ENCODE measurements at regions not wholly inside any gene's neighbourhood (a gene's known extent, or its start where the extent isn't known, plus 50 kb on each side); places are given as distances from the start of the nearest gene placed in this dataset.

- intact Hi-C loops (cut with micrococcal nuclease) (no loop called here), dilution Hi-C loops (cut with HindIII; ENCODE audit: low sequenced_read_pairs, unreplicated experiment) (no loop called here), in situ Hi-C loops (cut with MboI; ENCODE audit: low sequenced_read_pairs) (no loop called here)
- no peak overlapping the region for H3K4me2 ChIP-seq (ENCODE audit: low read depth, low read length)
- H4K91ac ChIP-seq (ENCODE audit: insufficient read depth, low read depth, low read length): no peak overlapping the region
- H4K20me1 ChIP-seq (ENCODE audit: insufficient read depth, low read length): no peaks in the 10 kb centered on the region
- H2AK9ac ChIP-seq (replicated peaks; ENCODE audit: low read depth, low read length, poor library complexity): no peak overlapping the region
- H3K18ac ChIP-seq (ENCODE audit: low read depth, low read length): no peak overlapping the region
- H3K36me3 ChIP-seq (ENCODE audit: control insufficient read depth, insufficient read depth, low read length): no peaks in the 10 kb centered on the region
- no peaks in the 10 kb centered on the region for H3K9me1 ChIP-seq (ENCODE audit: insufficient read depth, low read length)
- BruUV-seq (replicated peaks): no TSS peak
- H3K4ac ChIP-seq (ENCODE audit: low read depth, low read length): no peak overlapping the region
- H3K56ac ChIP-seq (ENCODE audit: extremely low read depth, insufficient read depth, low read length): no peak overlapping the region
- H4K5ac ChIP-seq (ENCODE audit: low read depth, low read length): no peak overlapping the region
- DNase-seq: no peak
- no peaks in the 10 kb centered on the region for H3K79me1 ChIP-seq (ENCODE audit: low read depth in 1 of 2, low read length in 2 of 2)
- no CpG with 5 or more reads among the region's 1 CpG for WGBS, 2 experiments (ENCODE audit: extremely low coverage in 2 of 2, insufficient read length in 1 of 2)
- no peak overlapping the region for H2BK15ac ChIP-seq (ENCODE audit: low read depth, low read length)
- H3K4me1 ChIP-seq (ENCODE audit: control insufficient read depth, insufficient read depth, low read length): no peaks in the 10 kb centered on the region
- H3K14ac ChIP-seq (replicated peaks; ENCODE audit: low read depth, low read length): no peak overlapping the region
- no peak overlapping the region for H2BK5ac ChIP-seq (ENCODE audit: low read depth, low read length, poor library complexity, severe bottlenecking)
- no peak overlapping the region for H3K27ac ChIP-seq (ENCODE audit: insufficient read depth, low read length)
- POLR2A ChIA-PET (ENCODE audit: unreplicated experiment): no interaction called here
- no peak overlapping the region for H3K4me3 ChIP-seq (ENCODE audit: insufficient read depth, low read depth, low read length)
- no peak overlapping the region for H4K8ac ChIP-seq (ENCODE audit: low read depth in 2 of 2, low read length in 2 of 2)
- no peaks in the 10 kb centered on the region for H3K9me3 ChIP-seq (ENCODE audit: control insufficient read depth, insufficient read depth, low read length)
- no peak overlapping the region for H2BK120ac ChIP-seq (ENCODE audit: low read depth, low read length)
- CTCF ChIA-PET: interaction anchor here (0.9 kb wide), 1 partner anchor 17 kb away, joined by 3 read pairs; no protein-coding TSS in a partner anchor
- TF ChIP-seq RCOR1 (IDR thresholded peaks at IDR 0.05; ENCODE audit: insufficient replicate concordance, low read length) (no peak), CTCF (conservative IDR thresholded peaks at IDR 0.05; ENCODE audit: low read depth, low read length) (no peak), SMC3 (IDR thresholded peaks at IDR 0.05; ENCODE audit: low read depth, low read length) (no peak), RAD21 (IDR thresholded peaks at IDR 0.05; ENCODE audit: low read length) (no peak), MXI1 (IDR thresholded peaks at IDR 0.05; ENCODE audit: borderline replicate concordance, low read depth, low read length) (no peak)
- no peak for ATAC-seq (ENCODE audit: low read depth)
- no peak overlapping the region for H3K9ac ChIP-seq (ENCODE audit: low read depth, low read length)
- no peak overlapping the region for H2AFZ ChIP-seq (replicated peaks; ENCODE audit: low read length, poor library complexity)
- H3K27me3 ChIP-seq (ENCODE audit: control insufficient read depth, insufficient read depth, low read length): no peaks in the 10 kb centered on the region; the same call in 1 of the 2 replicates
- H3K23ac ChIP-seq (ENCODE audit: low read depth, low read length): no peak overlapping the region
- H2AK5ac ChIP-seq (ENCODE audit: low read depth, low read length): no peak overlapping the region
- H2BK20ac ChIP-seq (ENCODE audit: low read depth, low read length): no peak overlapping the region
These were observed 876.8 kb upstream of the TENM4 start for GRCh38 chr11:80317612-80318011.
